ENCODE measurements at regions not wholly inside any gene's neighbourhood (a gene's known extent, or its start where the extent isn't known, plus 50 kb on each side); places are given as distances from the start of the nearest gene placed in this dataset.

- no peaks in the 10 kb centered on the region for H3K4me1 ChIP-seq
- H3K27me3 ChIP-seq, result no peaks in the 10 kb centered on the region
- H3K27ac ChIP-seq, result no peak overlapping the region
- DNase-seq, result no peak
- no peak for TF ChIP-seq POLR2A (IDR thresholded peaks at IDR 0.05)
- no peak for TF ChIP-seq CTCF (IDR thresholded peaks at IDR 0.05)
- intact Hi-C loops (cut with DNase I; ENCODE audit: low total_unique reads), result no loop called here
- H3K36me3 ChIP-seq, result no peaks in the 10 kb centered on the region
- no peaks in the 10 kb centered on the region for H3K9me3 ChIP-seq
- no peak overlapping the region for H3K4me3 ChIP-seq
Measured at GRCh38 chr11:15624701-15625100, 510.0 kb downstream of the INSC start.

- Histone ChIP-seq H3K27ac (no peak overlapping the region), H3K4me3 (no peak overlapping the region), H3K36me3 (no peaks in the 10 kb centered on the region), H3K9me3 (no peaks in the 10 kb centered on the region), H3K27me3 (no peaks in the 10 kb centered on the region), H3K4me1 (no peaks in the 10 kb centered on the region)
- TF ChIP-seq POLR2A (IDR thresholded peaks at IDR 0.05) (no peak), CTCF (IDR thresholded peaks at IDR 0.05) (no peak)
- intact Hi-C loops (cut with DNase I; ENCODE audit: low total_unique reads), result no loop called here
- no peak for DNase-seq
Measured at GRCh38 chr11:15625691-15626090, 511.0 kb downstream of the INSC start.

- Histone ChIP-seq H3K4me1 (no peaks in the 10 kb centered on the region), H3K27me3 (no peaks in the 10 kb centered on the region), H3K9me3 (no peaks in the 10 kb centered on the region), H3K36me3 (no peaks in the 10 kb centered on the region), H3K27ac (no peak overlapping the region), H3K4me3 (no peak overlapping the region)
- TF ChIP-seq POLR2A (IDR thresholded peaks at IDR 0.05) (no peak), CTCF (IDR thresholded peaks at IDR 0.05) (no peak)
- intact Hi-C loops (cut with DNase I; ENCODE audit: low total_unique reads), result no loop called here
- no peak for DNase-seq
Measured at GRCh38 chr11:15627560-15627959, 512.8 kb downstream of the INSC start.

- TF ChIP-seq CTCF (IDR thresholded peaks at IDR 0.05) (no peak), POLR2A (IDR thresholded peaks at IDR 0.05) (no peak)
- DNase-seq, result no peak
- H3K27me3 ChIP-seq, result no peaks in the 10 kb centered on the region
- no peaks in the 10 kb centered on the region for H3K36me3 ChIP-seq
- intact Hi-C loops (cut with DNase I; ENCODE audit: low total_unique reads), result no loop called here
- no peak overlapping the region for H3K27ac ChIP-seq
- no peak overlapping the region for H3K4me3 ChIP-seq
- H3K9me3 ChIP-seq, result no peaks in the 10 kb centered on the region
- H3K4me1 ChIP-seq, result no peaks in the 10 kb centered on the region
Measured at GRCh38 chr11:15629690-15630321, 515.1 kb downstream of the INSC start.

GRCh38 chr11:15630896-15631295, 516.2 kb downstream of the INSC start:
- no peaks in the 10 kb centered on the region for H3K36me3 ChIP-seq
- no peaks in the 10 kb centered on the region for H3K9me3 ChIP-seq
- intact Hi-C loops (cut with DNase I; ENCODE audit: low total_unique reads), result no loop called here
- DNase-seq, result no peak
- H3K4me3 ChIP-seq, result no peak overlapping the region
- H3K4me1 ChIP-seq, result no peaks in the 10 kb centered on the region
- no peaks in the 10 kb centered on the region for H3K27me3 ChIP-seq
- no peak overlapping the region for H3K27ac ChIP-seq
- TF ChIP-seq POLR2A (IDR thresholded peaks at IDR 0.05), result no peak
- no peak for TF ChIP-seq CTCF (IDR thresholded peaks at IDR 0.05)

Measured in uterus (tissue), 3 donors.